ENCODE measurements at regions not wholly inside any gene's neighbourhood (a gene's known extent, or its start where the extent isn't known, plus 50 kb on each side); places are given as distances from the start of the nearest gene placed in this dataset.
"Not testable (repeated sequence)": the region's sequence is repeated elsewhere in the genome, so short reads cannot be mapped to it uniquely, and the experiment has no call there.

- DNase-seq: not testable (repeated sequence)
Measured at GRCh38 chr16:88165683-88166082, 214.4 kb downstream of the BANP start.

GRCh38 chr16:88166209-88166773 is 215.1 kb downstream of the BANP start:
- DNase-seq: not testable (repeated sequence)

- DNase-seq: not testable (repeated sequence)
Measured at GRCh38 chr16:88167798-88168556, 214.8 kb upstream of the ZNF469 start.

- DNase-seq: not testable (repeated sequence)
Measured at GRCh38 chr16:88168557-88168949, 214.2 kb upstream of the ZNF469 start.

- not testable (repeated sequence) for DNase-seq
Measured at GRCh38 chr16:88169136-88169830, 213.5 kb upstream of the ZNF469 start.

GRCh38 chr16:88169831-88170165 is 213.0 kb upstream of the ZNF469 start:
- DNase-seq: not testable (repeated sequence)

GRCh38 chr16:88170528-88170991 is 212.2 kb upstream of the ZNF469 start:
- no peak for DNase-seq

- not testable (repeated sequence) for DNase-seq
Measured at GRCh38 chr16:88171126-88171525, 211.6 kb upstream of the ZNF469 start.

GRCh38 chr16:88176184-88176583 is 206.6 kb upstream of the ZNF469 start:
- not testable (repeated sequence) for DNase-seq

GRCh38 chr16:88176591-88177180 is 206.1 kb upstream of the ZNF469 start:
- not testable (repeated sequence) for DNase-seq

- not testable (repeated sequence) for DNase-seq
Measured at GRCh38 chr16:88178251-88178650, 204.5 kb upstream of the ZNF469 start.

GRCh38 chr16:88178896-88179295 is 203.9 kb upstream of the ZNF469 start:
- DNase-seq: not testable (repeated sequence)

- DNase-seq: not testable (repeated sequence)
Measured at GRCh38 chr16:88182967-88183881, 199.5 kb upstream of the ZNF469 start.

- not testable (repeated sequence) for DNase-seq
Measured at GRCh38 chr16:88184053-88184452, 198.7 kb upstream of the ZNF469 start.

- DNase-seq: not testable (repeated sequence)
Measured at GRCh38 chr16:88184566-88185355, 198.0 kb upstream of the ZNF469 start.

- not testable (repeated sequence) for DNase-seq
Measured at GRCh38 chr16:88185406-88185805, 197.4 kb upstream of the ZNF469 start.

- not testable (repeated sequence) for DNase-seq
Measured at GRCh38 chr16:88185976-88186888, 196.5 kb upstream of the ZNF469 start.

GRCh38 chr16:88186889-88187870 is 195.6 kb upstream of the ZNF469 start:
- not testable (repeated sequence) for DNase-seq

Measured in CD4-positive, alpha-beta T cell treated with Interleukin-17A for 4 hours (primary cell).